ENCODE measurements at regions not wholly inside any gene's neighbourhood (a gene's known extent, or its start where the extent isn't known, plus 50 kb on each side); places are given as distances from the start of the nearest gene placed in this dataset.

GRCh38 chrX:115949900-115950822 lies 220.4 kb upstream of the AGTR2 start (continued):
- peak; percentile 86 for TF ChIP-seq CTCF (CRISPR knock-in tag; IDR thresholded peaks at IDR 0.05)
- peak; percentile 59 for TF ChIP-seq SALL1 (CRISPR knock-in tag; IDR thresholded peaks at IDR 0.05)
- no peak for TF ChIP-seq ZNF558 (CRISPR knock-in tag; IDR thresholded peaks at IDR 0.05; ENCODE audit: borderline replicate concordance)
- TF ChIP-seq GLI4 (CRISPR knock-in tag; IDR thresholded peaks at IDR 0.05; ENCODE audit: borderline replicate concordance) = no peak
- no peak for TF ChIP-seq RXRB (CRISPR knock-in tag; IDR thresholded peaks at IDR 0.05; ENCODE audit: borderline replicate concordance)
- no peak for TF ChIP-seq ZNF510 (CRISPR knock-in tag; IDR thresholded peaks at IDR 0.05; ENCODE audit: low read depth)
- TF ChIP-seq ZBTB7A (CRISPR knock-in tag; IDR thresholded peaks at IDR 0.05) = 0 out of 2 replicates have a peak, but pooled peaks have one; percentile 26
- TF ChIP-seq RAD21 (CRISPR knock-in tag; IDR thresholded peaks at IDR 0.05) = peak; percentile 68
- TF ChIP-seq KDM3A (CRISPR knock-in tag; IDR thresholded peaks at IDR 0.05; ENCODE audit: low read depth) = peak; percentile 100
- TF ChIP-seq U2AF1 (optimal IDR thresholded peaks at IDR 0.05; ENCODE audit: low read depth, low read length) = no peak
- no peak for TF ChIP-seq ARID2 (CRISPR knock-in tag; IDR thresholded peaks at IDR 0.05; ENCODE audit: borderline replicate concordance)
- peak; percentile 52 for TF ChIP-seq ZNF687 (CRISPR knock-in tag; IDR thresholded peaks at IDR 0.05)
- no peak for TF ChIP-seq ZNF138 (CRISPR knock-in tag; IDR thresholded peaks at IDR 0.05; ENCODE audit: low read depth)
- peak; percentile 54 for TF ChIP-seq SMC3 (IDR thresholded peaks at IDR 0.05; ENCODE audit: low read length)
- peak; percentile 42; the same call in 1 of the 2 replicates for TF ChIP-seq HDAC1 (CRISPR knock-in tag; IDR thresholded peaks at IDR 0.05)
- TF ChIP-seq HOMEZ (CRISPR knock-in tag; IDR thresholded peaks at IDR 0.05; ENCODE audit: low read depth) = no peak
- TF ChIP-seq ZNF513 (CRISPR knock-in tag; conservative IDR thresholded peaks at IDR 0.05) = no peak
- TF ChIP-seq DNMT3B (CRISPR knock-in tag; conservative IDR thresholded peaks at IDR 0.05) = no peak
- TF ChIP-seq PLSCR1 (CRISPR knock-in tag; IDR thresholded peaks at IDR 0.05; ENCODE audit: borderline replicate concordance) = no peak
